Esophagus squamous epithelium (tissue), 4 donors: ENCODE measurements at regions not wholly inside any gene's neighbourhood (a gene's known extent, or its start where the extent isn't known, plus 50 kb on each side); places are given as distances from the start of the nearest gene placed in this dataset.

Source experiments
- CTCF ChIP-seq, 6 experiments: fragments of 450-650 bp in 4 of 6; fragments of 200-600 bp in 2 of 6; sonication (generic) in 2 of 6; IDR thresholded peaks; one replicate each; pipeline ENCODE4 v1.5.1; 2016 to 2019; ENCODE audit warnings: antibody characterized with exemption in 6 of 6, mild to moderate bottlenecking in 4 of 6, moderate library complexity in 4 of 6
- POLR2A ChIP-seq, 4 donors: fragments of 450-650 bp; IDR thresholded peaks; one replicate each; pipeline ENCODE4 v1.6.1; 2017; ENCODE audit warnings: antibody characterized with exemption in 4 of 4, mild to moderate bottlenecking in 4 of 4, moderate library complexity in 3 of 4

- TF ChIP-seq CTCF (IDR thresholded peaks at IDR 0.05) (no peak), POLR2A (IDR thresholded peaks at IDR 0.05) (no peak)
Observed at GRCh38 chr4:11908712-11909111, 480.0 kb upstream of the HS3ST1 start.
